ENCODE measurements at regions not wholly inside any gene's neighbourhood (a gene's known extent, or its start where the extent isn't known, plus 50 kb on each side); places are given as distances from the start of the nearest gene placed in this dataset.

DNA sequence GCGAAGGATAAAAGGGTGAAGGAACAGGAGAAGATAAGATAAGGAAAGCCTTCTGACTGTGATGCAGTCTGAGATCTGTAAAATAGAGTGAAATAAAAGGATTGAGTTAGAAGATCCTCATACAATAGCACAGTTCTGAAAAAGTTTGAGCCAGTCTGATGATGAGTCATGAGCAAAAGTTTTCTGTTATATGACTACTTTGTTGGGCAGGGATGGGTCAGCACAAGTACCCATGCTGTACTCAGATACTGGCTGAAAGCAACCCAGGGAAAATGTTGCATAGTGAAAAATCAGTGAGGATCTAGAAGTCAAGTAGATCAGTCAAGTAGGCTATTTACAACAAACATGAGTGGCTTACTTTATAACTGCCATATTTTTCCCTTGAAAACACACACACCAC is 253.5 kb downstream of the PCDH10 start:
- H2BK120ac ChIP-seq (ENCODE audit: insufficient read depth, low read length, poor library complexity), result no peak overlapping the region
- H3K9me3 ChIP-seq (ENCODE audit: insufficient read depth, low read depth, low read length), result no peaks in the 10 kb centered on the region
- H3K79me2 ChIP-seq (ENCODE audit: control insufficient read depth, insufficient read depth, low read length, poor library complexity), result no peaks in the 10 kb centered on the region
- no peak overlapping the region for H2AK5ac ChIP-seq (ENCODE audit: low read length)
- no peak overlapping the region for H3K4me2 ChIP-seq (ENCODE audit: low read length)
- H3K4me1 ChIP-seq (ENCODE audit: control insufficient read depth in 1 of 2, insufficient read depth in 2 of 2, low read length in 2 of 2), result no peaks in the 10 kb centered on the region
- 100% methylated on average over 1 of the region's 1 CpG for WGBS (ENCODE audit: extremely low coverage, insufficient coverage, insufficient read length)
- H2AFZ ChIP-seq (ENCODE audit: insufficient read depth, low read length, poor library complexity), result no peak overlapping the region
- no peak overlapping the region for H2BK12ac ChIP-seq (ENCODE audit: low read length)
- no peak overlapping the region for H3K4me3 ChIP-seq (ENCODE audit: low read depth, low read length)
- no peak overlapping the region for H4K8ac ChIP-seq (ENCODE audit: low read depth, low read length)
- DNase-seq, result peak in 1 of 2 donors; percentile 1
- H3K79me1 ChIP-seq (ENCODE audit: low read length), result no peaks in the 10 kb centered on the region
- no peak overlapping the region for H3K4ac ChIP-seq (ENCODE audit: low read depth, low read length)
- H3K14ac ChIP-seq (ENCODE audit: low read length), result no peak overlapping the region
- no peak overlapping the region for H4K12ac ChIP-seq (ENCODE audit: low read depth, low read length)
- no peak overlapping the region for H3K27ac ChIP-seq (ENCODE audit: low read depth, low read length)
- H3K18ac ChIP-seq (ENCODE audit: low read length), result no peak overlapping the region
- no peak overlapping the region for H4K91ac ChIP-seq (ENCODE audit: low read depth, low read length)
- no peak overlapping the region for H3K9ac ChIP-seq (ENCODE audit: low read length)
- H3K27me3 ChIP-seq (ENCODE audit: insufficient read depth, low read length), result no peaks in the 10 kb centered on the region
- no peak overlapping the region for H2BK5ac ChIP-seq (ENCODE audit: low read depth, low read length, poor library complexity)
- H3K23ac ChIP-seq (ENCODE audit: low read length), result no peak overlapping the region
- no peaks in the 10 kb centered on the region for H3K36me3 ChIP-seq (ENCODE audit: control insufficient read depth in 1 of 2, insufficient read depth in 2 of 2, low read length in 2 of 2)

DNA sequence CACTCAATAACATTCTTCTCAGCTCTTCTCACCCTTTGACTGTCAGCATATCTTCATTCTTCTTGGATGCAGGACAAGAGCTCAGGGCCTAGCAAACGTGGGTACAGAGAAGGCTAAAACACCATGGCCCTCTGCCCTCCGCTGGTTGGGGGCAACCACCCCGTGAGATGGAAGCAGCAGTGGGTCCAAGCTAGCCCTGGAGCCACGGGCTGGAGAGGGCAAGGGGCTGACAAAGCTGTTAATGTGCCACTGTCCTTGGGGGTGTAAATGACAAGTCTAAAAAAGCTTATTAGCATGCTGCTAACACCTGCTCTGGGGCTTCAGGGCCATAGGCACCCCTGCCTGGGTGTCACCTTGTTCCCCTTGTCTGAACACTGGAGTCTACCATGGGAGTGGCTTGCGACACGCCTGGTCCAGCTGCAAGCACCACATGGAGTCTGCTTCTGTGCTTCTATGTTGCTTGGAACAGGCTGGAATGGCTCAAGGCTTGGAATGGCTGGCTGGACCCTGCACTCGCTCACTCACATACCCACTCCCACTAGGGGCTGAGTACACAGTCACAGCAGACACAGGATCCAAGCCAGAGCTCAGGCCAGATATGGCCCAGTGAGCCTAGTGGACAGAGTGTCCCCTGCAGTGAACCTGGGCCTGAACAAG is 246.0 kb downstream of the PCDH10 start:
- no peak overlapping the region for H4K8ac ChIP-seq (ENCODE audit: low read depth, low read length)
- no peak overlapping the region for H2BK12ac ChIP-seq (ENCODE audit: low read length)
- no peak overlapping the region for H2AFZ ChIP-seq (ENCODE audit: insufficient read depth, low read length, poor library complexity)
- H3K18ac ChIP-seq (ENCODE audit: low read length), result no peak overlapping the region
- no peaks in the 10 kb centered on the region for H3K27me3 ChIP-seq (ENCODE audit: insufficient read depth, low read length)
- H4K91ac ChIP-seq (ENCODE audit: low read depth, low read length), result no peak overlapping the region
- H3K4me3 ChIP-seq (ENCODE audit: low read depth, low read length), result no peak overlapping the region
- H3K9me3 ChIP-seq (ENCODE audit: insufficient read depth, low read depth, low read length), result no peaks in the 10 kb centered on the region
- no peak overlapping the region for H3K9ac ChIP-seq (ENCODE audit: low read length)
- H4K12ac ChIP-seq (ENCODE audit: low read depth, low read length), result no peak overlapping the region
- DNase-seq, result no peak
- no peak overlapping the region for H3K23ac ChIP-seq (ENCODE audit: low read length)
- H2BK120ac ChIP-seq (ENCODE audit: insufficient read depth, low read length, poor library complexity), result no peak overlapping the region
- H3K79me2 ChIP-seq (ENCODE audit: control insufficient read depth, insufficient read depth, low read length, poor library complexity), result no peaks in the 10 kb centered on the region
- peaks cover 3 to 5% of the 10 kb centered on the region in 2 experiments for H3K4me1 ChIP-seq (ENCODE audit: control insufficient read depth in 1 of 2, insufficient read depth in 2 of 2, low read length in 2 of 2)
- H3K79me1 ChIP-seq (ENCODE audit: low read length), result no peaks in the 10 kb centered on the region
- no peak overlapping the region for H3K27ac ChIP-seq (ENCODE audit: low read depth, low read length)
- no peak overlapping the region for H3K4me2 ChIP-seq (ENCODE audit: low read length)
- no peak overlapping the region for H2BK5ac ChIP-seq (ENCODE audit: low read depth, low read length, poor library complexity)
- no peak overlapping the region for H2AK5ac ChIP-seq (ENCODE audit: low read length)
- no peak overlapping the region for H3K14ac ChIP-seq (ENCODE audit: low read length)
- WGBS (ENCODE audit: extremely low coverage, insufficient coverage, insufficient read length), result no CpG with 5 or more reads among the region's 7 CpGs
- no peaks in the 10 kb centered on the region for H3K36me3 ChIP-seq (ENCODE audit: control insufficient read depth in 1 of 2, insufficient read depth in 2 of 2, low read length in 2 of 2)
- no peak overlapping the region for H3K4ac ChIP-seq (ENCODE audit: low read depth, low read length)

DNA sequence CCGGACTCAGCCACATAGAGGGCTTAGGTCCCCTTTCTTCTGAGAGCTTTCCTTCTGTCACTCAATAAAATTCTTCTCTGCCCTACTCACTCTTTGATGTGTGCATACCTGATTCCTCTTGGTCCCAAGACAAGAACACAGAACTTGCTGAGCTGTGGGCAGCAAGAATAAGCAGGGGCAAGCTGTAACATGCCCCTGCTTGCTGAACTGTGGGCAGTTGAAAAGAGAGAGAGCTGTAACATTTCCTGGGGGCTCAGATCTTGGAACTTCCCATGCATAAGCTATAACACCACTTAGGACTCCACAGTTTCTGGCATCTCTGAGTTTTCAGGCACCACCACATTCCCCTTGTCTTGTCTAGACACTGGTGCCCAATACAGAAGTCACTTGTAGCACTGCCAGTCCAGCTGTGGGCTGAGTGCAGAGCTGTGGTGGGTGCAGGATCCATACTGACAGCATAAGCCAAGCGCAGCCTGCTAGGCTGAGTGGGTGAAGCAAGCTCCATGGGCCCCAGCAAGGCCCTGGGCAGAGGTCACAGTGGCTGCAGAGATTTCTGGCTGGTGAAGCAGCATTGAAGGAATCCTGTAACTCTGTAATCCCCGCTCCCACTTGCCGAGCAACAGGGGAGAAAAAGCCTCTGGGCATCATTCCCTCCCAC is 241.2 kb downstream of the PCDH10 start:
- no CpG with 5 or more reads among the region's 4 CpGs for WGBS (ENCODE audit: extremely low coverage, insufficient coverage, insufficient read length)
- H2BK5ac ChIP-seq (ENCODE audit: low read depth, low read length, poor library complexity), result no peak overlapping the region
- no peaks in the 10 kb centered on the region for H3K36me3 ChIP-seq (ENCODE audit: control insufficient read depth in 1 of 2, insufficient read depth in 2 of 2, low read length in 2 of 2)
- H4K91ac ChIP-seq (ENCODE audit: low read depth, low read length), result peak overlapping the region; percentile 1
- H3K23ac ChIP-seq (ENCODE audit: low read length), result no peak overlapping the region
- H3K4me2 ChIP-seq (ENCODE audit: low read length), result no peak overlapping the region
- H2AK5ac ChIP-seq (ENCODE audit: low read length), result no peak overlapping the region
- no peak overlapping the region for H4K12ac ChIP-seq (ENCODE audit: low read depth, low read length)
- no peaks in the 10 kb centered on the region for H3K79me2 ChIP-seq (ENCODE audit: control insufficient read depth, insufficient read depth, low read length, poor library complexity)
- H3K27ac ChIP-seq (ENCODE audit: low read depth, low read length), result no peak overlapping the region
- no peak overlapping the region for H3K9ac ChIP-seq (ENCODE audit: low read length)
- peaks cover 3 to 6% of the 10 kb centered on the region in 2 experiments for H3K4me1 ChIP-seq (ENCODE audit: control insufficient read depth in 1 of 2, insufficient read depth in 2 of 2, low read length in 2 of 2)
- H4K8ac ChIP-seq (ENCODE audit: low read depth, low read length), result no peak overlapping the region
- no peaks in the 10 kb centered on the region for H3K27me3 ChIP-seq (ENCODE audit: insufficient read depth, low read length)
- no peak overlapping the region for H2BK12ac ChIP-seq (ENCODE audit: low read length)
- H3K4me3 ChIP-seq (ENCODE audit: low read depth, low read length), result no peak overlapping the region
- H2AFZ ChIP-seq (ENCODE audit: insufficient read depth, low read length, poor library complexity), result no peak overlapping the region
- H3K9me3 ChIP-seq (ENCODE audit: insufficient read depth, low read depth, low read length), result no peaks in the 10 kb centered on the region
- H2BK120ac ChIP-seq (ENCODE audit: insufficient read depth, low read length, poor library complexity), result no peak overlapping the region
- no peak for DNase-seq
- no peak overlapping the region for H3K14ac ChIP-seq (ENCODE audit: low read length)
- no peak overlapping the region for H3K18ac ChIP-seq (ENCODE audit: low read length)
- H3K4ac ChIP-seq (ENCODE audit: low read depth, low read length), result no peak overlapping the region
- no peaks in the 10 kb centered on the region for H3K79me1 ChIP-seq (ENCODE audit: low read length)

DNA sequence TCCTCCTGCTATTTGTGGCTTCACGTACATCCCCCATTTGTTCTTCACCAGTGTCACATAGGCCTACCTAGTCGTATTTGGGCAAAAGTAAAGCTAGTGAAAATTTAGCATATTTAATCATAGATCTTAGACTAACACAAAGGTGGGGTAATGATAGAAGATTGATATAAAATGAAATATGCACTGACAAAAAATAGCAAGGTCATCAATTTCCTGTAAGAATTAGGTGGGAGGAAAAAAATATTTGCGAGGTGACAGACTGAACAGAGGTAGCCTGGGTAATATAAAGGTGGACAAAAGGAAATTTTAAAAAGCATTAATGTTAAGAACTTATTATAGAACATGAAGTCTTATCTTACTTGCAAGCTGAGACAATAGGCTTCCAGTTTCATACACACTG is 239.9 kb downstream of the PCDH10 start:
- no peak overlapping the region for H2BK12ac ChIP-seq (ENCODE audit: low read length)
- no peak overlapping the region for H4K12ac ChIP-seq (ENCODE audit: low read depth, low read length)
- no peak overlapping the region for H3K23ac ChIP-seq (ENCODE audit: low read length)
- no peak overlapping the region for H3K4me2 ChIP-seq (ENCODE audit: low read length)
- H3K9ac ChIP-seq (ENCODE audit: low read length), result no peak overlapping the region
- H3K4ac ChIP-seq (ENCODE audit: low read depth, low read length), result no peak overlapping the region
- no peak overlapping the region for H2AK5ac ChIP-seq (ENCODE audit: low read length)
- H3K27ac ChIP-seq (ENCODE audit: low read depth, low read length), result no peak overlapping the region
- H3K4me1 ChIP-seq (ENCODE audit: control insufficient read depth in 1 of 2, insufficient read depth in 2 of 2, low read length in 2 of 2), result peaks cover 3 to 6% of the 10 kb centered on the region in 2 experiments
- no peaks in the 10 kb centered on the region for H3K79me2 ChIP-seq (ENCODE audit: control insufficient read depth, insufficient read depth, low read length, poor library complexity)
- no peaks in the 10 kb centered on the region for H3K36me3 ChIP-seq (ENCODE audit: control insufficient read depth in 1 of 2, insufficient read depth in 2 of 2, low read length in 2 of 2)
- no peak overlapping the region for H2BK5ac ChIP-seq (ENCODE audit: low read depth, low read length, poor library complexity)
- H3K79me1 ChIP-seq (ENCODE audit: low read length), result no peaks in the 10 kb centered on the region
- no peaks in the 10 kb centered on the region for H3K9me3 ChIP-seq (ENCODE audit: insufficient read depth, low read depth, low read length)
- no peak for DNase-seq
- H3K18ac ChIP-seq (ENCODE audit: low read length), result no peak overlapping the region
- H3K14ac ChIP-seq (ENCODE audit: low read length), result no peak overlapping the region
- no peak overlapping the region for H4K91ac ChIP-seq (ENCODE audit: low read depth, low read length)
- no peak overlapping the region for H2AFZ ChIP-seq (ENCODE audit: insufficient read depth, low read length, poor library complexity)
- no peaks in the 10 kb centered on the region for H3K27me3 ChIP-seq (ENCODE audit: insufficient read depth, low read length)
- H3K4me3 ChIP-seq (ENCODE audit: low read depth, low read length), result no peak overlapping the region
- WGBS (ENCODE audit: extremely low coverage, insufficient coverage, insufficient read length), result no CpG with 5 or more reads among the region's 3 CpGs
- no peak overlapping the region for H4K8ac ChIP-seq (ENCODE audit: low read depth, low read length)
- no peak overlapping the region for H2BK120ac ChIP-seq (ENCODE audit: insufficient read depth, low read length, poor library complexity)
